Hypothalamus (tissue), 51 donors: ENCODE measurements at regions not wholly inside any gene's neighbourhood (a gene's known extent, or its start where the extent isn't known, plus 50 kb on each side); places are given as distances from the start of the nearest gene placed in this dataset.

Experiments used
- DNase-seq, 51 donors: peaks; one replicate each; lab custom pipeline; 2025; lab: John Stamatoyannopoulos, UW

DNA sequence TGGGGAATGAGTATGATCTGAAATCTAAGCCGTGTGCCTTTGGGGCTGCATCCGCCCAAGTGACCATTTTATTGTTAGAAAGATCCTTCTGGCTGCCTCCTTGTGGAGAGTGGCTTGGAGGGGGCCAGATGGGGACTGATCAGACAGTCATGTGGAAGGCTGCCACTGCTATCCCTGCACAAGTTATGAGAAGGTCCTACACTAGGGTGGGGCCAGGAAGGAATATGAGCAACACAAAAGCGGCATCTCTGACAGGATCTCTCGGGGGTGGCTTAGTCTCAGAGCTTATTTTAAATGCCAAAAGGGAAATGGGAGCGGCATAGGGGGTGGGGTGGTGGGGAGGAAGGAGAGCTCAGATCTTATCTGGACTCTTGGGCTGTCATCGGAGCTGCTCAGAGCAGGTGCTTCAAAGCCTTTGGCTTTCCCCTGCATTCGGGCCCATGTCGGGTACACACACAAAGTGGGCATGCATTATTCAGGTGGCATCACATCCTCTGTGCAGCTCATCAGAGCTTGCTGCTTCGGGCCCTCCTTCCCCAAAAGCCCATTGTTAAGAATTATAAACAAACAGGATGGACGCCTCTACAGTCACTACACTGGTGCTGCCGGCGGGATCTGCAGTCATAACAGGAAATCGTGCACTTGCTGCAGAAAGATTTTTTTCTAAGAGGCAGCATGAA is 805.4 kb downstream of the VRK1 start:
- no peak for DNase-seq

DNA sequence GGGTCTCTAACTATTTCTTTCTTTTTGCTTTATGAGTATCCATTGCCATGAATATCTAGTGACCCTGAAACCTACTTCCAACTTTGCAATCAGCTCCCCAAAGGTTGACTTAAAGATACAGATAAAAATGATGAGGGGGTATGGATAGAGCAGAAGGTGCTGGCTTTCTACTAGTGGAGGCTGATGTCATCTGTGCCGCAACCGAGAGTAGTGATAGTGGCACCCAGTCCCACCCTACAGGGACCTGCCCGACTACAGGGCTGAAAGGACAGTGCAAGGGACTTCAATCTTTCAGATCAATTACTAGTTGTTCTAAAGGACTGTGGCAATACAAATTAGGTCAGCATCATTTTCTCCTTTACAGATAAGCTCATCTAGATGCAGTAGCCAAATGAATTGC is 806.0 kb downstream of the VRK1 start:
- DNase-seq, result no peak

DNA sequence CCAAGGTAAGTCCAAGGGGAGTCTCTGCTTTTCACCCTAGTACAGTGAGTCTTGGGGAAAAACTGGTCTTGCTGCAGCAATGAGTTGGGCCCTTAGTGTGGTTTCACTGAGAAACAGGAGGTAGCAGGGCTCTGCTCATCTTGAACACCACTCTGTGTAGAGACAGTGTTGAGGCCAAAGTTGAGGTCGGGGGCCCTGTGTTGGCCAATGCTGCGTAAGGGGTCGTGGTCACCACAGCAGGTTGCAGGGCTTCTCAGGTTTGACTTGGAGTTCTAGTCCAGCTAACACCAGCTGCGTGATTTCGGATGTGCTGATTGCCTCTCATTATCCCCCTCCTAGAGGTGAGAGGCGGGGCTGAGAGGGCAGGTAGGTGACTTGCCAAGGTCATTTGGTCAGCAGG is 807.5 kb downstream of the VRK1 start:
- no peak for DNase-seq

DNA sequence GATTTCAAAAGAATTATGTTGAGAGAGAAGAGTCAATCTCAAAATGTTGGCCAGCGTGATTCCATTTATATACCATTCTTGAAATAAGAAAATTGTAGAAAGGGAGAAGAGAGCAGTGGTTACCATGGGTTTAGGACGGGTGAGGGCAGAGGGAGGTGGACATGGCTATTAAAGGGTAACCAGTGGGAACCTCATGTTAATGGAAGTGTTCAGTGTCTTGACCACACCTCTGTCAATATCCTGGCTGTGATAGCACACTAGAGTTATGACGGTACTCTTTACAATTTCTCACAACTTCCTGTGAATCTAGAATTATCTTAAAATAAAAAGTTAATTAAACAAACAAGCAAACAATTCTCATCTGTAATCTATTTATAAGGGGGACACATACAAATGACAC is 821.2 kb downstream of the VRK1 start:
- DNase-seq, result no peak

DNA sequence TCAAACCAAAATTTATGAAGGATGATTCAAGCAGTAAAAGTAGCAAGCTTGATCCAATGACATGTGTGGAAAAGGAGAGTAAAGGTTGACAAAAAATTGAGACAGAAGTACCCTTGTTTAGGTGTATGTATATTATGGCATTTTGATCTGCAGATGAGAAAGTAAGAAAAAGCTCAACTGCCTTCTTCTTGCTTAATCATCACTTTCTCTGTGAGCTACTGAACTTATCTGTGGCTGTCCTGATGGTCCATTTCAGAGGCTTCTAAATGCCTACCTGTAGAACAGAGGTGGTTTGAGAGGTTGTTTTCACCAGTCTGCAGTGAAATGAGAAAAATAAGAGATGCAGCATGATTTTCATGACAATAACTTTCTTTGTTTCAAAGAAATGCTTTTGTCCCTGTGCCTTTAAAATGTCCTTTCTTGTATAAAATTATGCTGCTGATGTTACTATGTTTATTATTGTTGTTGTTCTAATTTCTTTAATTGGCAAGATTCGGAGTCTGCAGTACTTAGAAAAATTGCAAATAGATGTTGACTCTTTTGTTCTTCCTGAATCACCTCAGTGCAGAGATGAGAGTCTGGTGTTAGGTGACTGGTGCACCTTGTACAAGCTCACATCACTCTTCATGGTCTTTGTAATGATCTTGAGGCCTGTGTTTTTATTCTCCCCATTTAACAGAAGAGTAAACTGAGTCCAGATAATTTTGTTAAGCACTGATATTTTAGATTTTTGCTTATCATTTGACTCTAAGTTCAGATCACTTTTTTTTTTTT is 821.9 kb downstream of the VRK1 start:
- no peak for DNase-seq

DNA sequence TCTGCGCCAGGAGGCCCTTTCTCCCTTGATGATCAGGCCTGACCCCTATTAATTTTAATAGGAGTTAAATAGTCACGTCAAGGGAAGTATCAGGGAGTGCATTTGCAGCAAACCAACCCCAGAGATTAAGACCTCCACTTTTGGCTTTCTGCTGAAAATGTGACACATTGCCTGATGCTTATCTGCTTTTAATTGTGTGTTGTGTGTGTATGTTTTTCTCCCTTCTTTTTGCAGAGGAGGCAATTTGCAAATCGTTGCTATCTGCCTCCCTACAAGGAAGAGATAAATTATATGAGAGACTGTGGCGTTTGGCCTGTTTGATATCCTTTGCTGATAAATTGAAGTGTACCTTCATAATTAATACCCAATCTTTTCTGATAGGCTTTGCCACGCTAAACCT is 822.9 kb downstream of the VRK1 start:
- DNase-seq, result no peak

DNA sequence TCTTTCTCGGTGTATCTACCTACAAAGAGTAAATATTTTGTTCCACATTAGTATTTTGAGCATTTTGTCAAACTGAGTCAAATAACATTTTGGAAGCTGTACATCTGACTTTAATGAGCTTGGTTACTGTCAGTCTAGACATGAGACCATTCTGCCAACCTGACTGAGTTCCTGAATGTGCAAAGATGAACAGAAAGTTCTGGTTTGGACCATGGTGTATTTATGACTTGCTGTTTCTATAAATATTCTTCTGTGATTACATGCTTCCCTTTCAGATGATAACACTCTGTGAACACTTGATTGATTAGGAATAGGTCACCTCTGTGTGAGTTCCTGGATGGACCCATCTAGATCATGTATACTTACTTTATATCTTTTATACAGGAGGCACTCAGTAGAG is 827.8 kb downstream of the VRK1 start:
- DNase-seq, result no peak

DNA sequence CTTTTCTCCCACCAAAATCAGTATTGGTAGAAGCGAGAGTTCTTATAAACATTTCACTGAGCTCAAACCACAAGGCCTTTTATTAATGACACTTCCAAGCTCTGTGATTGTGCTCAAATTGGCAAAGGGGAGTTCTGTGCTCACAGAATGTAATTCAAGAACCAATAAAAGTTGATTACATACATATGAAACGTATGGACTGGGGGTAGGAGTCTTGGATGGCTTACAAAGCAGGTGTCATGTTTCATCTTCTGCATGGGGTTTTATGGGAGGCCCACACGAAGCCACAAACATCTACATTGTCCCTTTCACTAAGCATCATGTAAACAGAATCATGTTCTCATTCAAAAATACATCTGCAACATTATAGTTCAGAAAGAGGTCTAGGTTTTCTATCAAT is 828.3 kb downstream of the VRK1 start:
- no peak for DNase-seq

DNA sequence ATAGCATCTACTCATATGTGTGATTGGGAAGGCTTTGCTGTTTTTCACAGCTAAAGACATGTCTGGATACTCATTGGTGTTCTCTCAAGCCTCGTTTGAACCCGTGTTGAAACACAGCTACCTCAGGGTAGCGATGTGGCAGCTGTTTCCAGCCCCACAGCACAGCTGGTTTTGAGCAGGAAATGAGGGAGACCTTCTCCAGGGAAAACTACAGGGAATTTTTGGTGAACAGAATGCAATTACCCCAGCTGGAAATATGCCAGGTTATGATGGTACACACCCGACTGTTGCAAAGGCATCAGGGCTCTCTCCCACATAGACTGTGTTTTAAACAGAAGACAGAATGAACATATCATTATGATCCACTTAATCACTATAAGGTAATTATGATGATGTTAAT is 828.9 kb downstream of the VRK1 start:
- no peak for DNase-seq

DNA sequence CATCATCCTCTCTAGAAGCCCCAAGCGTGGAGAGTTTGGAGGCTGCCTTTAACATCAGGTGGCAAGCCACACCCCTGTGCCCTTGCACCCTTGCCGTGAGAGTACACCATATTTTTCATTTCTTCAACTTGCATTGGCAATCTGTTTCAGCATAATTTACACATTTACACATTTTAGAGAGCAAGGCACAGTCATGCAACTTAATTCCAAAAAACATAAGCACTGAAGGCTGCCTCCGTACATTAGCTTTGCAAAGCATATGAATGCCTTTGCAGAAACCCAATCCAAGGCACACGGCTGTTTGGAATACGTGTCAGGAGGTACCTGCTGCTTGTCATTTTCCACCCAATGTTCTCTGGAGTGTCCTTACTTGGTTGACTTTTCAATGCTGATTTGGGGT is 833.1 kb downstream of the VRK1 start:
- DNase-seq, result no peak

DNA sequence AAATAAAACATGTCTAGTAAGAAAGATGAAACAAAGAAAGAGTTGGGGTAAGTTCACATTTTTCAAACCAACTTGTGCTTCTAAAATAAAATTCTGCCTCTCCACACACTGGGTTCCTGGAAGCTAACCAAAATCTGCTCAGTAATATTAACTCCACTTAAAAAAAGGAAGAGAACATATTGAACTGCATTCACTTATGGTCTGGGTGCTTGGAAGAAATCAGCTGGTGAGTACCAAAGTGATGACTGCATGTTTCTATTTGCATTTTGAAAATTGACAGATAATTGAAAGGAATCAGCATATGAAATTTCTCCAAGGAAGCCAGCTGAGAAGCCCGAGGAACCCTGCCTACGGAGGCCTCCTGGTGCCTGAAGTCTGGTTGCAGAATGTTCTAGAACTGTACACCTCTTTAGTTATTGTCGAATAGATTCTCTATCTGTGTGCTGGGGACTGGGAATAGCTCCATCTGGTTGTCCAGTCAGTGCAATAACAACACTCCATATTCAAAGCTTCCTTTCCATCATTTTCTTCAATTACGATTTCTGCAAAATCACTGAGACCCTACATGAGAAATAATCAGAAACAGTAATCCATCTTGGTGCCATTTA is 836.1 kb downstream of the VRK1 start:
- no peak for DNase-seq

DNA sequence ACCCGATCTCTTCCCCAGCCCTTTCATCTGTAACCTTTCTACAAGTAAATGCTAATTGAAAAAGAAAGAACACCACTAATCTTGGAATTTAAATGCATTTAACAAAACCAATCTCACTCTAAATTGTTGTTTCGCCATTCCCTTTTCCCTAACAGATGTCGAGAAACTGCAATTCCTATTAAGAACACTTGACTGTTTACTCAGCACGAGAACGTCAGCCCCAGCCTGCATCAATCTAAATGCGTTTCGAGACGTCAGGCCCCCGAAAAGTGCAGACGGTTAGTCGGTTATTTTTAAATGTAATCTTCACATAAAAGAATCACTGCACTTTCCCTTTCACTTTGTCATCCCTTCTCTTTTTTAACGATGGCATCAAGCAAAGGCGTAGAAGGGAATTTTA is 837.6 kb downstream of the VRK1 start:
- peak in 3 of 51 donors; percentile 2 to 8 (median 6) for DNase-seq

DNA sequence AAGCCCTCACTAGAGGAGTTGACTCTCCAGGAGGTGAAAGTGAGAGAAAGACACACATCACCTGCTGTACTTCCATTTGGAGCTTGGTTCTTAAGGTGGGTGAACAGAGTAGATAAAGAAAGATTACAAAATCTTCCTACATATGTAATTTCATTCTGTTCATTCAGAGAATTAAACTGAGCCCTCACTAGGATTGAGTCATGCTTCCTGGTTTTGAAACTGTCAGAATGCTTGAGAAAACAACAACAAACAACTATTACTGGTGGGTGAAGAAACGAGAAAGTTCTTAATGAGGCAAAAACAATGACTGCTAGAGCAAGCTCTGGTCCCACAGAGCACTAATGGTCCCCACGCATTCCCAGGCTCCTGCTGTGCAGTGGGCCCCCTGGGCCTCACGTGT is 841.7 kb downstream of the VRK1 start:
- no peak for DNase-seq

DNA sequence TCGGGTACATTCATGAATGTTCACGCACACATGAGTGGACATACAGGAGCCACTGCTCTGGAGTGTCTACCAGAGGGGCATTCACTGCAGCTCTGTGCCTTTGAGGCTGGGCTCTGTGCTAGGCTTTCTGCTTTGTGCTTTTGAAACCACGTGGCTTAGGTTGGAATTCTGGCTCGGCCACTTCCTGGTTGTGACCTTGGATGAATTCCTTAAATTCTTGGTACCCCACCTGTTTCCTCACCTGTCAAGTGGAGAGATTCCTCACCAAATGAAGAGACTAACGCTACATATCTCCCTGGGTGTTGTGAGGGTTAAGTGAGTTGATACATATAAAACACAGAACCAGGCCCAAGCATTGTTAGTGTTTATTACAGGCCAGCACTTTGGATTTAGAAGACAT is 842.8 kb downstream of the VRK1 start:
- DNase-seq, result no peak

DNA sequence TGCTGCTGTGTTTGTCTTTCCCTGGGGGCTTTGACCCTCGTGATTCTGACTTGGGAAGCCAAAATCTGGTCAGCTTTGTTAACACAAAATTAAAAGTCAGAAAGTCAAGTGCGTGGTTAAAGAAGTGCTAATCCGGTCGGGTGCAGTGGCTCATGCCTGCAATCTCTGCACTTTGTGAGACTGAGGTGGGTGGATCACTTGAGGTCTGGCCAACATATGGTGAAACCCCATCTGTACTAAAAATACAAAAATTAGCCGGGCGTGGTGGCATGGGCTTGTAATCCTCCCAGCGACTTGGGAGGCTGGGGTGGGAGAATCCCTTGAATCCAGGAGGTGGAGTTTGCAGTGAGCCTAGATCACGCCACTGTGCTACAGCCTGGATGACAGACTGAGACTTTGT is 844.6 kb downstream of the VRK1 start:
- no peak for DNase-seq

DNA sequence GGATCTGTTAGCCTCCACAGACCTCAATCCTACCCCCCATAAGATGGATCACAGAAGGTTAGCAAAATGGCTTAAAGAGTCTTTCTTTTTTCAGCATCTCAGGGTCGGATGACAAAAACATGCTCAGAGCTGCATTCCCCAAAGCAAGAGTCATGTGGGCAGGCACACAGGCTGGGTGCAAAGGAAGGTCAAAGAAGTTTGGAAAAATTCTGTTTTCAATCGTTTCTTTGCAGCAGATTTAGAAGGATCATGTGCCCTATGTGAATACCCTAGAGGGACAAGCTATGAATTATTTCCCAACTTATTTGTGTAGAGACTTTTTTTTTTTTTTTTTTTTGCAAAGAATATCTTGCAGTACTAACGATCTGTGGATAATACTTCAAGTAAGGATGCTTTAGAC is 845.4 kb downstream of the VRK1 start:
- DNase-seq, result no peak

DNA sequence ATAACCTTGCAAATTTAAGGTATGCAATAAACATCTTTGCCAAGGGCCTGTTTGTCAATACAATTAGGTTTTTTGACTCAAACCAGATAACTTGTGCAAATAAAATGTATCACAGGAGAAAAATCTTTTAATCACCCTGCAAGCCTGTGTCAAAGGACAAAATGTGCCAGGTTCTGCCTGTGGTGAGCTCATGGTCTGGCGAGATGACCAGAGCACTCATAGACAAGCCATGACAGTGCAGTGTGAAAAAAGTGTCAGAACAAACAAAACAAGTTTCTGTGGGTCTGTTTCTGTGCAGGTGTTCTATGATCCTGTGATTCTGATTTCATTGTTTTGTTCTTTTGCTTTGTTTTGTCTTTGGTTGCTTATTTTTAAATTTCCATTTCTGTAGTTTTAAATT is 847.2 kb downstream of the VRK1 start:
- no peak for DNase-seq

DNA sequence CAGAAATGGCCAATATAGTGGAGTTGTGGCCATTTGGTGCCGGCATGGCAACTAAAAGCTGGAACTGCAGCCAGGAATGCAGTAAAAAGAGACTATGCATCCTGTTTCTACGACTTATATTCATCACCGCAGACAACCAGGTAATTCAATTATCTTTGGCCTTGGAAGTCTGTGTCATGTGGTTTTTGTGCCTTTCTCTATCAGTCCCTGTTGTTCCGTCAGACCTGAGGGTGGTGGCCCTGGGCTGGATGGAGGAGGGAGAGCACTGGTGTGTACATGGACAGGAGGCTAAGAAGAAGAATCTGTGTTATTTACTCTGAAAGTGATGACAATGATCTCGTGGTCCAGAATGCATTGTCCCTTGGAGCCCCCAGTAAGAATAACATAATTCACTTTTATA is 852.6 kb downstream of the VRK1 start:
- DNase-seq, result no peak

DNA sequence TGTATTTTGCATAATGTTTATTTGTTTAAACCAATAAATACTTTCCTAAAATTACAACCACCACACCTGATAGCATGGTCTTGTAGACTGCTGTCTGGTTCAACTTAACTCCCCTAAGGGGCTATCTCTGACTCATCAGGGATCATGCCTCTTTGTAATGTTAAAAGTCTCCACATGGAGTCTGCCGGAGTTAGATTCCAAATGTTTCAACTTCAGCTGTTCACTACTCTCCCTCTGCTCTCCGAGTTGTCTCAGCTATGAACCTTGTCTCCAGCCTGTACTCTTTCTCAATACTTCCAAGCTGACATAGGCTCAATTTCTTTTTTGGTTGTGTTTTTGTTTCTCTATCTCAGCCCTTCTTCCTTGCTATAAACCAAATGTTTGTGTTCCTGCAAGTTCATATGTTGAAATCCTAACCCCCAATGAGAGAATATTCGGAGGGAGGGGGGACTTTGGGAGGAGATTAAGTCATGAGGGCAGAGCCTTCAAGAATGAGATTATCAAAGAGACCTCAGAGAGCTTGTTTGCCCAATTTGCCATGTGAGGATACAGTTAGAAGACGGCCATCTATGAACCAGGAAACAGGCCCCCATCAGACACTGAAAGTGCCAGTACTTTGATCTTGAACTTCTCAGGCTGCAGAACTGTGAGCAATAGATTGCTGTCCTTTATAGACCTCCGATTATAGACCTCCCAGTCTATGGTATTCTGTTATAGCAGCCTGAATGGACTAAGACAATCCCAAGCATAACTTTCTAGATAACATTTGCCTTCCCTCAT is 858.2 kb downstream of the VRK1 start:
- DNase-seq, result no peak

DNA sequence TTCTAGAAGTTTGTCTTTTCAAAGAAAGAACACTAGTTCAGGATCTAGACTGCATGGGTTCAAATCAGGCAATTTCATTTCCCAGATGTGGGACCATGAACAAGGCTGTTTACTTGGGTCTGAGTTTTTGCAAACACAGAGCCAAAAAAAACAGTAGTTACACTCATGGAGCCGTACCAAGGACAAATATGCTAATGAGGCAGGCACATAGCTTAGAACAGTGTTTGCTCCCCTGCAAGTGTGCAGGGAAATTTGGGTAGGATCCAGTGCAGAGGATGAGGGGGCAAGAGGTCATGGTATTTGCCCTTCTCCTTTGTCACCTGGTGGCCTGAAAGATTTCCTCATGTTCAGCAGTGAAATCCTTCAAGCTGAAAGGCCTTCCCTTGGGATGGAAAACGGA is 860.4 kb downstream of the VRK1 start:
- no peak for DNase-seq

DNA sequence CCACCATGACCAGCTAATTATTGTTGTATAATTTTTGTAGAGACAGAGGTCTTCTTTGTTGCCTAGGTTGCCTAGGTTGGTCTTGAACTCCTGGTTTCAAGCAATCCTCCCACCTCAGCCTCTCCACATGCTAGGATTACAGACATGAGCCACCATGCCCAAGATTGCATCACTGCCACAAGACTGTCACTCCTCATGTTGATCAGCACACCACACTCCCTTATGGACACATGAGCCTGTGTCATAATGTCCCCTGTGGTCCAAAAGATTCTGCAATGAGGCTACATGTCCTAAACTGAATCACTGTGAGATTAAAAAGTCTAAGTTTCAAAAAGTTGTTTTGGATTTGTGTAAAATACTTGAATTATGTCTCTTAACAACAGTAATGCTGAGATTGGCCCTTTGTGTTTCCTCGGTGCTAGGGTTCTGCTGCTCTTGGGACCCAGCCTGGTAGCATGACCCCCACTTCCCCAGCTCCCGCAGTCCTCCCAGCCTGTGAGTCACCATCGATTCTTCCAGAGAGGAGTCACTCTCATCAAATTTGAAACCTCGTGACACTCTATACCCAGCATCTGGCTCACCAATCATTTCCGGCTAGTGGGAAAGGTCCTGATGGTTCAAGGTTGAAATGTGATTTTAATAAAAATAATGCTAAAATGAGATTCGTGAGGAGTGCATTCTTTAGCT is 890.9 kb downstream of the VRK1 start:
- DNase-seq, result no peak
